ENCODE measurements at regions not wholly inside any gene's neighbourhood (a gene's known extent, or its start where the extent isn't known, plus 50 kb on each side); places are given as distances from the start of the nearest gene placed in this dataset.
A peak's percentile ranks its signal among the peaks of the same experiment; 100 is the strongest.

- no peak for DNase-seq
- ATAC-seq (ENCODE audit: poor library complexity): no peak
- intact Hi-C loops (cut with DNase I): no loop called here
These were observed 241.4 kb upstream of the CXCR4 start for GRCh38 chr2:136359121-136359965.

GRCh38 chr2:136358576-136358975 lies 240.6 kb upstream of the CXCR4 start:
- DNase-seq (no peak), ATAC-seq (ENCODE audit: poor library complexity) (no peak)
- intact Hi-C loops (cut with DNase I): no loop called here

GRCh38 chr2:136357007-136357380 lies 239.0 kb upstream of the CXCR4 start:
- ATAC-seq (ENCODE audit: poor library complexity) (no peak), DNase-seq (no peak)
- intact Hi-C loops (cut with DNase I): no loop called here

- ATAC-seq (ENCODE audit: poor library complexity): no peak
- no peak for DNase-seq
- intact Hi-C loops (cut with DNase I): no loop called here
These were observed 238.4 kb upstream of the CXCR4 start for GRCh38 chr2:136356125-136357006.

- intact Hi-C loops (cut with DNase I): no loop called here
- ATAC-seq (ENCODE audit: poor library complexity) (no peak), DNase-seq (no peak)
These were observed 233.7 kb upstream of the CXCR4 start for GRCh38 chr2:136351684-136352083.

- DNase-seq: no peak
- ATAC-seq (ENCODE audit: poor library complexity): no peak
- intact Hi-C loops (cut with DNase I): no loop called here
These were observed 230.0 kb upstream of the CXCR4 start for GRCh38 chr2:136347981-136348380.

- ATAC-seq (ENCODE audit: poor library complexity) (no peak), DNase-seq (no peak)
- intact Hi-C loops (cut with DNase I): no loop called here
These were observed 226.4 kb upstream of the CXCR4 start for GRCh38 chr2:136344339-136344738.

- ATAC-seq (ENCODE audit: poor library complexity): no peak
These were observed 224.2 kb upstream of the CXCR4 start for GRCh38 chr2:136342138-136342537.

GRCh38 chr2:136334967-136335366 lies 217.0 kb upstream of the CXCR4 start:
- DNase-seq: no peak
- intact Hi-C loops (cut with DNase I): no loop called here
- no peak for ATAC-seq (ENCODE audit: poor library complexity)

More at GRCh38 chr2:136342138-136342537, 224.2 kb upstream of the CXCR4 start:
- intact Hi-C loops (cut with DNase I): no loop called here
- no peak for DNase-seq

GRCh38 chr2:136332436-136333095 lies 214.6 kb upstream of the CXCR4 start:
- DNase-seq: no peak
- intact Hi-C loops (cut with DNase I): no loop called here
- peak; percentile 88 for ATAC-seq (ENCODE audit: poor library complexity)

- ATAC-seq (ENCODE audit: poor library complexity) (no peak), DNase-seq (no peak)
- intact Hi-C loops (cut with DNase I): no loop called here
These were observed 213.3 kb upstream of the CXCR4 start for GRCh38 chr2:136331226-136331625.

- DNase-seq (no peak), ATAC-seq (ENCODE audit: poor library complexity) (no peak)
- intact Hi-C loops (cut with DNase I): no loop called here
These were observed 210.4 kb upstream of the CXCR4 start for GRCh38 chr2:136328207-136328795.

GRCh38 chr2:136327162-136327852 lies 209.4 kb upstream of the CXCR4 start:
- ATAC-seq (ENCODE audit: poor library complexity): no peak
- no peak for DNase-seq
- intact Hi-C loops (cut with DNase I): no loop called here

- ATAC-seq (ENCODE audit: poor library complexity) (no peak), DNase-seq (no peak)
- intact Hi-C loops (cut with DNase I): no loop called here
These were observed 207.9 kb upstream of the CXCR4 start for GRCh38 chr2:136325844-136326331.

- DNase-seq (no peak), ATAC-seq (ENCODE audit: poor library complexity) (no peak)
- intact Hi-C loops (cut with DNase I): no loop called here
These were observed 207.0 kb upstream of the CXCR4 start for GRCh38 chr2:136324966-136325365.

GRCh38 chr2:136323935-136324334 lies 206.0 kb upstream of the CXCR4 start:
- ATAC-seq (ENCODE audit: poor library complexity) (no peak), DNase-seq (no peak)
- intact Hi-C loops (cut with DNase I): no loop called here

- no peak for DNase-seq
- intact Hi-C loops (cut with DNase I): no loop called here
- ATAC-seq (ENCODE audit: poor library complexity): no peak
These were observed 205.2 kb upstream of the CXCR4 start for GRCh38 chr2:136323195-136323594.

GRCh38 chr2:136322428-136322827 lies 204.5 kb upstream of the CXCR4 start:
- intact Hi-C loops (cut with DNase I): no loop called here
- ATAC-seq (ENCODE audit: poor library complexity): no peak
- no peak for DNase-seq

Measured in Right ventricle myocardium superior (tissue), 1 donor.